Breast epithelium (tissue), 3 donors: ENCODE measurements at regions not wholly inside any gene's neighbourhood (a gene's known extent, or its start where the extent isn't known, plus 50 kb on each side); places are given as distances from the start of the nearest gene placed in this dataset.
"Not testable (repeated sequence)": the region's sequence is repeated elsewhere in the genome, so short reads cannot be mapped to it uniquely, and the experiment has no call there.

Source experiments
- POLR2A ChIP-seq: fragments of 450-650 bp; IDR thresholded peaks from one replicate; pipeline ENCODE4 v1.6.1; 2016; ENCODE audit warnings: antibody characterized with exemption, mild to moderate bottlenecking, moderate library complexity
- POLR2AphosphoS5 ChIP-seq, 3 donors: sonication (generic); formaldehyde crosslinking; IDR thresholded peaks; one replicate each; pipeline ENCODE4 v1.6.1; 2017; ENCODE audit warnings: antibody characterized with exemption in 3 of 3
- TF ChIP-seq, protein P1 (sequence below), 3 donors: fragments of 450-650 bp; IDR thresholded peaks; one replicate each; pipeline ENCODE4 v1.5.1; 2016 to 2017; ENCODE audit warnings: antibody characterized with exemption in 3 of 3, mild to moderate bottlenecking in 3 of 3, moderate library complexity in 3 of 3

DNA sequence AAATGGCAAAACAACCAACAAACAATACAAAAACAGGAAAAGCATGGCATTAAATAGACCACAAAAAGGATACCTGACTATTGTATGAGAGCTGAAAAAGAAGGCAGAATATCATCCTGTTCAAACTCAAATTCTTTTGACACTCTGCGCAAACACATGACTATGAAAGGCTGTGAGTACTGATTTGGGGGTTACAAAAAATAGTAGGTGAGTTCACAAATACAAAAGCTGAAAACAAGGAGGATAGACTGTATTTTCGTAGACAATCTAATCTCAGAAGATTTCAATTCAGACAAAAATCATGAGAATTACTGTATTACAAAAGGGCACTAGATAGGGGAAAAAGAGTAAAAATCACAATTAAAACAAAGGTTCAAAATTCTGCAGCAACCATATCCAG is 142.6 kb upstream of the C1QTNF3 start:
- TF ChIP-seq, protein P1, sequence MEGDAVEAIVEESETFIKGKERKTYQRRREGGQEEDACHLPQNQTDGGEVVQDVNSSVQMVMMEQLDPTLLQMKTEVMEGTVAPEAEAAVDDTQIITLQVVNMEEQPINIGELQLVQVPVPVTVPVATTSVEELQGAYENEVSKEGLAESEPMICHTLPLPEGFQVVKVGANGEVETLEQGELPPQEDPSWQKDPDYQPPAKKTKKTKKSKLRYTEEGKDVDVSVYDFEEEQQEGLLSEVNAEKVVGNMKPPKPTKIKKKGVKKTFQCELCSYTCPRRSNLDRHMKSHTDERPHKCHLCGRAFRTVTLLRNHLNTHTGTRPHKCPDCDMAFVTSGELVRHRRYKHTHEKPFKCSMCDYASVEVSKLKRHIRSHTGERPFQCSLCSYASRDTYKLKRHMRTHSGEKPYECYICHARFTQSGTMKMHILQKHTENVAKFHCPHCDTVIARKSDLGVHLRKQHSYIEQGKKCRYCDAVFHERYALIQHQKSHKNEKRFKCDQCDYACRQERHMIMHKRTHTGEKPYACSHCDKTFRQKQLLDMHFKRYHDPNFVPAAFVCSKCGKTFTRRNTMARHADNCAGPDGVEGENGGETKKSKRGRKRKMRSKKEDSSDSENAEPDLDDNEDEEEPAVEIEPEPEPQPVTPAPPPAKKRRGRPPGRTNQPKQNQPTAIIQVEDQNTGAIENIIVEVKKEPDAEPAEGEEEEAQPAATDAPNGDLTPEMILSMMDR (IDR thresholded peaks at IDR 0.05) = not testable (repeated sequence)
- TF ChIP-seq POLR2A; POLR2AphosphoS5 (IDR thresholded peaks at IDR 0.05): not testable (repeated sequence)
